Ecto neural progenitor cell (in vitro differentiated cells): ENCODE measurements at regions not wholly inside any gene's neighbourhood (a gene's known extent, or its start where the extent isn't known, plus 50 kb on each side); places are given as distances from the start of the nearest gene placed in this dataset.
"Not testable (repeated sequence)": the region's sequence is repeated elsewhere in the genome, so short reads cannot be mapped to it uniquely, and the experiment has no call there.

Experiments used
- DNase-seq: peaks from one replicate; pipeline ENCODE4 v3.0.0-alpha.2; 2018; ENCODE audit warnings: low spot score

DNA sequence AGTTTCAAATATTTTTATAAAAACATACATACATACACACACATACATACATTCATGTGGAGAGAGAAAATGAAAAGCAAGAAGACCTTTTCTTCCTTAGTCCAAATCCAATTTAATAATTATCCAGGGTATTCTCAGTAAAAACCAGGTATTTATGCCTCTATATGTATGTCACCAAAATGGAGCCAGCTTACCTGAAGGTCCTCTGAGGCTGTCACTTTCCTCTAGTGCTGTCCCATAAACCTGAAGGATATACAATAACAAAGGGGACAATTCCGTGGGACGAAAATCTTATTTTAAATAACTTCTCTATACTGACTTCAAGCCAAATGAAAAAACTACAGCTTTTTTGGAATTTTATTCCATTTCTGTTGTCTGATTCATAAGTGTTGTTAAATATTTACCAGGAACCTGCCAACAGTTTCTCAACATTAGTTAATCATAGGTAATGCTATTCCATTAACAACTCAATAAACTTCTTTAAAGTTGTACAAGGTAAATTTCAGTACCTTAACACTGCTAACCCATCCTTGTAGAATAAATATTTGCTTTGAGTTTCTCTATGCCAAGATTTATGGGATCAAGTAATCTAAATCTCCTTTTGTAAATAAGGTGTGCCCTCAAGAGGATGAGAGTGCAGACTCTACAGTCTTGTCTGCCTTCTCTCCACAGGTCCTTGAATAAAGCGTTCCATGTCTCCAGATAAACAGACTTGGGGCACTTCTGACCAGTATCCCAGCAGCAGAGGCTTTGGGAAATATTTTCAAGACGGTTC, 260.3 kb downstream of the AHR start:
- DNase-seq = no peak

GRCh38 chr7:17559388-17559787, 260.9 kb downstream of the AHR start:
- DNase-seq = no peak

- DNase-seq = no peak
Observed at GRCh38 chr7:17560516-17560915, 262.1 kb downstream of the AHR start.

GRCh38 chr7:17560966-17561365, 262.5 kb downstream of the AHR start:
- DNase-seq = no peak

DNA sequence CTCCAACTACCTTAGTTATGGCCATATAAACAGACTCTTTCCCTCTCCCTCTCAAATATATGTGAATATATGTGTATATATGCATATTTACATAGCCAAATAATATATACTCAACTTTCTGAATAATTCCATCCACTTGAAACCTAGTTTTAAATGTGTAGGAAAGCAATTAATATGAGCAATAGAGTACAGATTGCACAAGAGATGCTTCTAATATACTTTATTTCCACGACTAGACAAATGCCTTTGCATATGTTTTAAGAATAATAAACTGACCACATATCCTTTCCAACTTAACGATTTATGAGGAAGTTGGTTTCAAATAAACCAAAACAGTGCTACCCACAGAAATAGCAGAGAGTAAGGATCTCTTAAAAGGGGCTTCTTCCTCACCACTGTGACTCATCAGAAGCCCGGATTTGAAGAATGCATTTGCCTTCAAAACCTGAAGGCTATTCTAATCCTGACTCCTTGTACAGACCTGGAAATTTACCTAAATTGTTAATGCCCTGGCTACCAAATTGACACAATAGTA, 266.3 kb downstream of the AHR start:
- no peak for DNase-seq

GRCh38 chr7:17580141-17580540, 281.7 kb downstream of the AHR start:
- no peak for DNase-seq

- DNase-seq = no peak
Observed at GRCh38 chr7:17580856-17581255, 282.4 kb downstream of the AHR start.

DNA sequence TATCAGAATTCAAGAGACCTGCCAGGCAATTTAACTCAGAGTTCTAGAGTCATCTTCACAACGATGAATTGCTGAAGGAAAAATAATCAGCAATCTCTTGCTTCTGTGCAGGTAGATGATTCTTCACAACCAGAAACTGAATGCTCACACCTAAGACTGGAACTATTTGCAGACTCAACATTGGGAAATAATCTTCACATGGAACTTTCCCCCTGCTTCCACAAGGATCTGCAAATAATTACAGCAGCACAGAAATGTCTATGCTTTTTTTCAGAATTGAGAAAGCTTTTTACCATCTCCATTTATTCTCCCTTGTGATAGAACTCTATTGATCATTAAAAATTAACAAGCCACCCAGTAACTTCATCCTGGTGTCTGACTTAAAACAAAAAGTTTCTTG, 282.8 kb downstream of the AHR start:
- DNase-seq = no peak

- DNase-seq = not testable (repeated sequence)
Observed at GRCh38 chr7:17582696-17583095, 284.2 kb downstream of the AHR start.

DNA sequence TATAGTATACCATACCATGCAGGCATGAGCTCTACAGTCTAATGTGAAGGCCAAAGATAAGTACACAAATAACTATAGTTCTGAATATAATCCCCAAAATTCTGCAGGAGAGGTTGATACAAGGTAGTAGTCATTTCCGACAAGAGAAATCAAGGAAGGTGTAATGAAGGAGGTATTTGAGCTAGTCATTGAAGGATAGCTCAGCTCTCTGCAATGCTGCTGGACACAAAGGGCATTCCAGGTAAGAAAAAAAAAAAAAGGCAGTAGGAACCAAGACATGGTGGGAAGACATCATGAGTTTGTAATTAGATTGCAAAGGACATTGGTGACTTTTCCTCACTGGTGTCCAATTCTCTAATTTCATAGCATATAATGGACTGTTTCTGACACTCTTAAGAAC, 285.3 kb downstream of the AHR start:
- DNase-seq = no peak

DNA sequence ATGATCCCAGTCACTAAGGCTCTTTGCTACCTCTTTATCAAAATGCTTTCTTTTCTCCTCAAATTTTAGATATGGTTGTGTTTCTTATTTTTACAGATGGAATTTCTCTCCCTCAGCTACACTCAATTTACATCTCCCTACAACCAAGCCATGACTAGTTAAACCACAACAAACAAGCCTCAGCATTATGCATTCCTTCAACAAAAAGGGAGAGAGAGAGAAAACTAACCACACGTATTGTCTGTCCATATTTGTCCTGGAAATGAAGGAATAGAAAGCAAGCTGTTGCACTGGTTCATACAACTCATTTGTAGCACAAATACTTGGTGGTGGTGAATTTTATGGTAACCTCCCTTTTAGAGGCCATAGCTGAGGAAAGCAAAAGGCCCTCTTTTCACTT, 286.4 kb downstream of the AHR start:
- no peak for DNase-seq

DNA sequence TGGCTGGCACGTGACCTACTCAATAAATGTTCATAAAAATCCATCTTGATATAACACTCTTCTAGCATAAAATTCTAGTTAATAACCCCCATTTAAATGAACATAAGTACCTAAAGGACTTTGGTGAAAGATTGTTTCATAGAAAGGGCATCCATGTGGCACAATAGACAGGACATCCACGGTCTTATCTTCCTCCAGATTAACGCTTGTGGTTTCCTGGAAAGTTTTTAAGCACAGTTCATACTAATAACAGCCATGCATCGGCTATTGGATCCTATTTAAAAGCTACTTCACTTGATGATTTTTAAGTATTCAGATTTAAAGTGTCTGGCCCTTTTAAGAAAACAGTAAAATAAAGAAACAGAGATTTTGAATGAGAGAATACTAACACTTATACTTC, 288.3 kb downstream of the AHR start:
- DNase-seq = no peak

- DNase-seq = no peak
Observed at GRCh38 chr7:17588730-17589129, 290.3 kb downstream of the AHR start.

- no peak for DNase-seq
Observed at GRCh38 chr7:17589671-17590070, 291.2 kb downstream of the AHR start.

GRCh38 chr7:17590221-17590620, 291.8 kb downstream of the AHR start:
- DNase-seq = no peak

- DNase-seq = no peak
Observed at GRCh38 chr7:17593819-17594419, 295.5 kb downstream of the AHR start.

- no peak for DNase-seq
Observed at GRCh38 chr7:17595546-17595945, 297.1 kb downstream of the AHR start.

- DNase-seq = no peak
Observed at GRCh38 chr7:17598305-17598704, 299.9 kb downstream of the AHR start.

DNA sequence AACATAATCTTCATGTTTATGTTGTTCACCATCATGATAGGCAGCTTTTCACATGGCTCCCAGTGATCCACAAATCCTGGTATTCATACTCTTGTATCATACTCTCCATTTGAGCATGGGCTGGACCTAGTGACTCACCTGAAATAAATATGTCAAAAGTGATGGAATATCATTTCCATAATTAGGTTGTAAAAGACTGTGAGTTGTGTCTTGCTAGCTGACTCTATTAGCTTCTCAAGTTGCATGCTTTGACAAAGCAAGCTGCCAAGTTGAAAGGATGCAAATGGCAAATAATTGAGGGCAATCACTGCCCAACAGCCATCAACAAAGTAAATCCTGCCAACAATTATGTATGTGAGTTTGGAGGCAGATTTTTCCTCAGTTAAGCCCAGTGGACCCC, 300.4 kb downstream of the AHR start:
- no peak for DNase-seq

DNA sequence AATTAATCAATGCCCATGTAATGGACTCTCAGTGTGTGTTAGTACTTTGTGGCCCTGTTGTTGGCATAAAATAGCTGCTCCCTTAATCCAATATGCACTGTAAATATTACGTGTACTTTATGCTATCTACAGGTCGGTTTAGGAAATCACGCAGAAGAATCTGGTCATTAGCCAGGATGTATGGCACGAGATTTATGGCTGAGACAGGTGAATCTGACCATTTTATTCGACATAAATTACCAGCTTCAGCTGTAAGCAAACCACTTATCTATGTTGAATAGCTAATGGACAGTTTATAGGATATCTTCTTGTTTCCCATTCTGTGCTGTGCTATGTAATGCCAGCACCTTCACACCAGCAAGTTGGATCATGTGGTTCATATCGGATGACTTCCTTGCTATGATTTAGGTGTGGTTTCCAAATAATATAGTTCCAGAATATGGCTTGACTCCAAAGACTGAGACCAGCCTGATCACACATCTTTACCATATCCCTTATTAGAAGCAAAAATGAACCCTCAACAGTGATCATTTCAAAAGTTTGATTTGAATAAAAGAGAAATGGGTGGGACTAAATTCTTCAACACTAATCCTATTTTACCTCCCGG, 301.4 kb downstream of the AHR start:
- DNase-seq = no peak

DNA sequence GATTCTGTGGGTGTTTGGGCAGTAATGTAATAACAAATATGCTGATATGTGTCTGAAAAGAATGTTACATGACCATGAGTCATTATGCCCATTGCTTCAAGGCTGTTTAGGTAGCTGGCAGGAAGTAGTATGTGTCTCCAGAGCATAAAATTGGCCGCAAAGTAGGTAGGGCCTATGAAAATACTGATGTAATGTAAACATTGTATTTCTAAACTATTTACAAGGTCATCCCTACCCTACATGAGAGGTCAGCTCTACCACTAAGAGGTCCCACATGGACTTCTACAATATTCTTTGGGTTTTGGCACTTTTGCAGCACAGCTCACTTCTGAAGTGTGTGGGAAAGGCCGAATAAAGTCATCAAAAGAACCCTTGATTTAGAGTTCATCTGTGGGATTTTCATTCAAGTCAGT, 301.9 kb downstream of the AHR start:
- no peak for DNase-seq

DNA sequence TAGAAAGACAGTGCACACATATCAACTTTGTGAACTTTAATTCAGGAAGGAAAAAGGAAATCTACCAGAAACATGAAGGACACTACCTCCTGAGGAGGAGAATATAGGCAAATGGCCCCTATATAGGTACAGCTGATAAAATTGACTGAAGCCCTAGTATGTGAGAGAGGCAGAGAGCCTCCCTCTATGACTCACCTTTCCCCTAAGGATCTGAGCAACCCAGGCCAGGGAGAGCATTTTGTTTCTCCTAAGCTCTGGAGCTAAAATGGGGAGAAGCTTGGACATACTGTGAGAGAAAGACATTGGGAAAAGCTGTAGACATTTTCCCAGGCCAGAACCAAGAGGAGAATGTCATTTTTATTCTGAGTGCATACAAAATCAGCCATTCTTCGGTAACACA, 303.5 kb downstream of the AHR start:
- DNase-seq = no peak

GRCh38 chr7:17608114-17608833, 309.8 kb downstream of the AHR start:
- no peak for DNase-seq
